Thyroid gland (tissue), 4 donors: ENCODE measurements at regions not wholly inside any gene's neighbourhood (a gene's known extent, or its start where the extent isn't known, plus 50 kb on each side); places are given as distances from the start of the nearest gene placed in this dataset.

Source experiments
- POLR2A ChIP-seq, 2 donors: fragments of 450-650 bp; IDR thresholded peaks; one replicate each; pipeline ENCODE4 v1.6.1; 2017; ENCODE audit warnings: antibody characterized with exemption in 2 of 2, mild to moderate bottlenecking in 2 of 2, moderate library complexity in 1 of 2
- TF ChIP-seq, protein P1 (sequence below), 6 experiments: fragments of 200-600 bp in 3 of 6; fragments of 450-650 bp in 3 of 6; sonication (generic) in 3 of 6; IDR thresholded peaks; one replicate each; pipeline ENCODE4 v1.5.1; 2016 to 2019; ENCODE audit warnings: antibody characterized with exemption in 6 of 6, mild to moderate bottlenecking in 2 of 6, inconsistent platforms in 1 of 6, moderate library complexity in 1 of 6

DNA sequence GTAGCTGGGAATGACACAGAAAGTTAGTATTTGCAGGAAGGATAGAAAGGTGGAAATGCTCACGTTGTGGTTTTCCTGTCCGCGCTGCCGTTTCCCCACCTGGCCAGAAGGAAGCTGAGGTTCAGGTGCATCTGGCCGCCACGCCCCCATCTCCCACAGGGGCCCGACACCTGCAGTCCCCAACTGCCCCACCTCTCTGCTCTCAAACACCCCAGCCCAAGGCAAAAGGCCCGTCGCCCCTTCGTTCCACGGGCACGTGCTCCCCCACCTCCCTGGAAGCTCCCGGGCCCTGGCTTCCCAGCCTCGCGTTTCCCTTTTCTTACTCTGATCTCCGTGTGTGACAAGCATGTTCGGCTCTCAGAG lies 985.1 kb downstream of the BRD1 start:
- TF ChIP-seq, protein P1, sequence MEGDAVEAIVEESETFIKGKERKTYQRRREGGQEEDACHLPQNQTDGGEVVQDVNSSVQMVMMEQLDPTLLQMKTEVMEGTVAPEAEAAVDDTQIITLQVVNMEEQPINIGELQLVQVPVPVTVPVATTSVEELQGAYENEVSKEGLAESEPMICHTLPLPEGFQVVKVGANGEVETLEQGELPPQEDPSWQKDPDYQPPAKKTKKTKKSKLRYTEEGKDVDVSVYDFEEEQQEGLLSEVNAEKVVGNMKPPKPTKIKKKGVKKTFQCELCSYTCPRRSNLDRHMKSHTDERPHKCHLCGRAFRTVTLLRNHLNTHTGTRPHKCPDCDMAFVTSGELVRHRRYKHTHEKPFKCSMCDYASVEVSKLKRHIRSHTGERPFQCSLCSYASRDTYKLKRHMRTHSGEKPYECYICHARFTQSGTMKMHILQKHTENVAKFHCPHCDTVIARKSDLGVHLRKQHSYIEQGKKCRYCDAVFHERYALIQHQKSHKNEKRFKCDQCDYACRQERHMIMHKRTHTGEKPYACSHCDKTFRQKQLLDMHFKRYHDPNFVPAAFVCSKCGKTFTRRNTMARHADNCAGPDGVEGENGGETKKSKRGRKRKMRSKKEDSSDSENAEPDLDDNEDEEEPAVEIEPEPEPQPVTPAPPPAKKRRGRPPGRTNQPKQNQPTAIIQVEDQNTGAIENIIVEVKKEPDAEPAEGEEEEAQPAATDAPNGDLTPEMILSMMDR (IDR thresholded peaks at IDR 0.05) = no peak
- TF ChIP-seq POLR2A (IDR thresholded peaks at IDR 0.05) = no peak
